Prostate gland (tissue), 2 donors: ENCODE measurements at regions not wholly inside any gene's neighbourhood (a gene's known extent, or its start where the extent isn't known, plus 50 kb on each side); places are given as distances from the start of the nearest gene placed in this dataset.

Experiments used
- DNase-seq: peaks from one replicate; pipeline ENCODE4 v3.0.0-alpha.2; 2019; ENCODE audit warnings: low spot score
- H3K27ac ChIP-seq, 2 donors: fragments of 200-600 bp; sonication (generic); 2 replicates each; pipeline ENCODE4 v1.5.1; 2017 to 2019
- H3K27me3 ChIP-seq: fragments of 200-600 bp; sonication (generic); replicated peaks from 2 replicates; pipeline ENCODE4 v1.5.1; 2019; ENCODE audit not compliant: insufficient read depth
- H3K36me3 ChIP-seq, 2 donors: fragments of 200-600 bp; sonication (generic); 1 replicate in 1 of 2; 2 replicates in 1 of 2; pipeline versions ENCODE4 v1.5.1 to v1.8.1; 2017 to 2019
- H3K4me1 ChIP-seq: fragments of 200-600 bp; sonication (generic); replicated peaks from 2 replicates; pipeline ENCODE4 v1.5.1; 2019
- H3K4me3 ChIP-seq, 2 donors: fragments of 200-600 bp; sonication (generic); 2 replicates each; pipeline ENCODE4 v1.5.1; 2017 to 2019
- H3K9me3 ChIP-seq: fragments of 200-600 bp; sonication (generic); 2 replicates; pipeline ENCODE4 v1.5.1; 2017
- POLR2A ChIP-seq: fragments of 450-650 bp; IDR thresholded peaks from one replicate; pipeline ENCODE4 v1.6.1; 2016; ENCODE audit warnings: antibody characterized with exemption, mild to moderate bottlenecking
- POLR2AphosphoS5 ChIP-seq: sonication (generic); formaldehyde crosslinking; IDR thresholded peaks from one replicate; pipeline ENCODE4 v1.6.1; 2017; ENCODE audit warnings: antibody characterized with exemption
- WGBS: methylation state at CpG from one replicate; pipeline ENCODE4 v1.1.5; 2018; 5-methylcytosine and 5-hydroxymethylcytosine counted together
- intact Hi-C: fragments of 100-400 bp; cut with DNase I; formaldehyde crosslinking; loops from one replicate; pipeline ENCODE4 v1.14.2; 2022
- TF ChIP-seq, protein P1 (sequence below), 4 experiments: fragments of 200-600 bp in 2 of 4; fragments of 450-650 bp in 2 of 4; sonication (generic) in 2 of 4; IDR thresholded peaks; 1 replicate in 3 of 4; 2 replicates in 1 of 4; pipeline ENCODE4 v1.5.1; 2016 to 2019; ENCODE audit warnings: antibody characterized with exemption in 4 of 4, mild to moderate bottlenecking in 2 of 4, moderate library complexity in 2 of 4

DNA sequence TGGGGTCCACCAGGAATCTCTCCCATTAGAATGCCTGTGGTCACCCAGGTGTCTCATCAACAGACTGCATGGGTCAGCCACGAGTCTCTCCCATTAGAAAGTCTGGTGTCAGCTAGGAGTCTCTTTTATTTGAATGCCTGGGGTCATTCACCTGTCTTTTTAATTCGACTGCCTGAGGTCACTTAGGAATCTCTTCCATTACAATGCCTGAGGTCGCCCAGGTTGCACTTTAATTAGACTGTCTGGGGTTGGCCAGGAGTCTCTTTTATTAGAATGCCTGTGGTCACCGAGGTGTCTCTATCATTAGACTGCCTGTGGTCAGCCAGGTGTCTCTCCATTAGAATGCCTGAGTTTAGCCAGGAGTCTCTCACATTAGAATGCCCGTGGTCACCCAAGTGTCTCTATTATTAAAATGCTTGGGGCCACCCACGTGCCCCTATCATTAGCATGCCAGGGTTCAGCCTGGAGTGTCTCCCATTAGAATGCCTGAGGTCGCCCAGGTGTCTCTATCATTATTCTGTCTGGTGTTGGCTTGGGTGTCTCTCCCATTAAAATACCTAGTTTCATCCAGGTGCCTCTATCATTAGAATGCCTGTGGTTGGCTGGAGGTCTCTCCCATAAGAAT is 1474.3 kb downstream of the UQCRFS1 start:
- TF ChIP-seq POLR2A (no peak), POLR2AphosphoS5 (no peak)
- TF ChIP-seq, protein P1, sequence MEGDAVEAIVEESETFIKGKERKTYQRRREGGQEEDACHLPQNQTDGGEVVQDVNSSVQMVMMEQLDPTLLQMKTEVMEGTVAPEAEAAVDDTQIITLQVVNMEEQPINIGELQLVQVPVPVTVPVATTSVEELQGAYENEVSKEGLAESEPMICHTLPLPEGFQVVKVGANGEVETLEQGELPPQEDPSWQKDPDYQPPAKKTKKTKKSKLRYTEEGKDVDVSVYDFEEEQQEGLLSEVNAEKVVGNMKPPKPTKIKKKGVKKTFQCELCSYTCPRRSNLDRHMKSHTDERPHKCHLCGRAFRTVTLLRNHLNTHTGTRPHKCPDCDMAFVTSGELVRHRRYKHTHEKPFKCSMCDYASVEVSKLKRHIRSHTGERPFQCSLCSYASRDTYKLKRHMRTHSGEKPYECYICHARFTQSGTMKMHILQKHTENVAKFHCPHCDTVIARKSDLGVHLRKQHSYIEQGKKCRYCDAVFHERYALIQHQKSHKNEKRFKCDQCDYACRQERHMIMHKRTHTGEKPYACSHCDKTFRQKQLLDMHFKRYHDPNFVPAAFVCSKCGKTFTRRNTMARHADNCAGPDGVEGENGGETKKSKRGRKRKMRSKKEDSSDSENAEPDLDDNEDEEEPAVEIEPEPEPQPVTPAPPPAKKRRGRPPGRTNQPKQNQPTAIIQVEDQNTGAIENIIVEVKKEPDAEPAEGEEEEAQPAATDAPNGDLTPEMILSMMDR (IDR thresholded peaks at IDR 0.05): no peak
- DNase-seq: no peak
- Histone ChIP-seq H3K27me3 (no peaks in the 10 kb centered on the region), H3K4me1 (no peaks in the 10 kb centered on the region), H3K9me3 (no peaks in the 10 kb centered on the region), H3K27ac (no peak overlapping the region), H3K4me3 (no peak overlapping the region), H3K36me3 (no peaks in the 10 kb centered on the region)
- intact Hi-C loops: no loop called here
- 86% methylated on average over 7 of the region's 7 CpGs for WGBS

DNA sequence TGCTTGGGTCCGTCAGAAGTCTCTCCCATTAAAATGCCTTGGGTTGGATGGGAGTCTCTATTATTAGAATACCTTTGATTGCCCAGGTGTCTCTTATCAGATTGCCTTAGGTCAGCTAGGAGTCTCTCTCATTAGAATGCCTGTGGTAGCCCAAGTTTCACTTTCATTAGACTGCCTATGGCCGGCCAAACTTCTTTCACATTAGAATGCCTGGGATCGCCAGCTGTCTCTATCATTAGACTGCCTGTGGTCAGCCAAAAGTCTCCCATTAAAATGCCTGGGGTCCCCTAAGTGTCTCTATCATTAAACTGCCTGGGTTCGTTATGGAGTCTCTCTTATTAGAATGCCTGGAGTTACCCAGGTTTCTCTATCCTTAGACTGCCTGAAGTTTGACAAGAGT is 1476.7 kb downstream of the UQCRFS1 start:
- no peaks in the 10 kb centered on the region for H3K4me1 ChIP-seq
- intact Hi-C loops: no loop called here
- no peak for DNase-seq
- H3K4me3 ChIP-seq: no peak overlapping the region
- no peaks in the 10 kb centered on the region for H3K27me3 ChIP-seq
- H3K27ac ChIP-seq: no peak overlapping the region
- H3K36me3 ChIP-seq: no peaks in the 10 kb centered on the region
- H3K9me3 ChIP-seq: no peaks in the 10 kb centered on the region
- TF ChIP-seq POLR2AphosphoS5: no peak
- no peak for TF ChIP-seq POLR2A
- WGBS: 88% methylated on average over 4 of the region's 4 CpGs

DNA sequence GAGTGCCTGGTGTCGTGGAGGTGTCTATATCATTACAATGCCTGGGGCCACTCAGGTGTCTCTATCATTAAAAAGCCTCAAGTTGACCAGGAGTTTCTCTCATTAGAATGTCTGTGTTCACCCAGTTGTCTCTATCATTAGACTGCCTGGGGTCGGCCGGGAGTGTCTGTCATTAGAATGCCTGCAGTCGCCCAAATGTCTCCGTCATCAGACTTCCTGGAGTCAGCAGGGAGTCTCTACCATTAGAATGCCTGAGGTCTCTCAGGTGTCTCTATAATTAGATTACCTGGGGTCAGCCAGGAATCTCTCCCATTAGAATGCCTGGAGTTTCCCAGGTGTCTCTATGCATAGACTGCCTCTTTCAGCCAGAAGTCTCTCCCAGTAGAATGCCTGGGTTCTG is 1477.6 kb downstream of the UQCRFS1 start:
- Histone ChIP-seq H3K9me3 (no peaks in the 10 kb centered on the region), H3K27ac (no peak overlapping the region), H3K4me3 (no peak overlapping the region), H3K36me3 (no peaks in the 10 kb centered on the region), H3K4me1 (no peaks in the 10 kb centered on the region), H3K27me3 (no peaks in the 10 kb centered on the region)
- DNase-seq: no peak
- WGBS: 98% methylated on average over 5 of the region's 5 CpGs
- intact Hi-C loops: no loop called here
- TF ChIP-seq POLR2AphosphoS5 (no peak), POLR2A (no peak)
- TF ChIP-seq, protein P1 (IDR thresholded peaks at IDR 0.05): no peak

DNA sequence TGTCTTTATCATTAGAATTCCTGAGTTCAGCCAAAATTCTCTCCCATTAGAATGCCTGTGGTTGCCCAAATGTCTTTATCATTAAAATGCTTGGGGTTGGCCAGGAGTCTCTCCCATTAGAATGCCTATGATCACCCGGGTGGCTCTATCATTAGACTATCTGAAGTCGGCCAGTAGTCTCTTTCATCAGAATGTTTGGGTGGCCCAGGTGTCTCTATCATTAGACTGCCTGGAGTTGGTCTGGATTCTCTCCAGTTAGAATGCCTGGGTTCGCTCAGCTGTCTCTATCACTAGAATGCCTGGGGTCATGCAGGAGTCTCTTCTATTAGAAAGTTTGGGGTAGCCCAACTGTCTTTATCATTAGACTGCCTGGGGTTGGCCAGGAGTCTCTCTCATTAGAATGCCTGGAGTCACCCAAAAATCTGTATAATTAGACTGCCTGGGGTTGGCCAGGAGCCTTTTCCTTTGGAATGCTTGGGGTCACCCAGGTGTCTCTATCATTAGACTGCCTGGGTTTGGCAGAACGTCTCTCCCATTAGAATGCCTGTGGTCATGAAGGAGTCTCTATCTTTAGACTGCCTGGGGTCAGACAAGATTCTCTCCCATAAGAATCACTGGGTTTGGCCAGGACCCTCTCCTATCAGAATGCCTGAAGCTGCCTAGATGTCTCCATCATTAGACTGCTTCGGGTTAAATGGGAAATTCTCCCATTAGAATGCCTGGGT is 1478.3 kb downstream of the UQCRFS1 start:
- TF ChIP-seq, protein P1 (IDR thresholded peaks at IDR 0.05): no peak
- TF ChIP-seq POLR2A (no peak), POLR2AphosphoS5 (no peak)
- Histone ChIP-seq H3K4me3 (no peak overlapping the region), H3K36me3 (no peaks in the 10 kb centered on the region), H3K9me3 (no peaks in the 10 kb centered on the region), H3K4me1 (no peaks in the 10 kb centered on the region), H3K27ac (no peak overlapping the region), H3K27me3 (no peaks in the 10 kb centered on the region)
- intact Hi-C loops: no loop called here
- no peak for DNase-seq
- WGBS: 96% methylated on average over 5 of the region's 5 CpGs

DNA sequence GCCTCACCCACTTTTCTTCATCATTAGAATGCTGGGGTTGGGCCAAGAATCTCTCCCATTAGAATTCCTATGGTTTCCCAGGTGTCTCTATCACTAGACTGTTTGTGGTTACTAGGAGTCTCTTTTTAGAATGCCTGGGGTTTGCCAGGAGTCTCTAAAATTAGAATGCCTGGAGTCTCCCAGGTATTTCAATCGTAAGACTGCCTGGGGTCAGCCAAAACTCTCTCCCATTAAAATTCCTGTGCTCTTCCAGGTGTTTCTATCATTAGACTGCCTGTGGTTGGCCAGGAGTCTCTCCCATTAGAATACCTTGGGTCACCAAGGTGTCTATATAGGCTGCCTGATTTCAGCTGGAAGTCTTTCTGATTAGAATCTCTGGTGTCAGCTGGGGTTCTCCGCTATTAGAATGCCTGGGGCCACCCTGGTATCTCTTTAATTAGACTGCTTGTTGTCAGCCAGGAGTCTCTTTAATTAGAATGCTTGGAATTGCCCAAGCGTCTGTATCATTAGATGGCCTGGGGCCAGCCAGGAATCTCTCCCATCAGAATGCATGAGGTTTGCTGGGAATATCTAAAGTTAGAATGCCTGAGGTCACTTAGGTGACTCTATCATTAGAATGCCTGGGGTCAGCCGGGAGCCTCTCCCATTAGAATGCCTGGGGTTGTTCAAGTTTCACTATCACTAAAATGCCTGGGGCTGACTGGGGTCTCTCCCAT is 1479.2 kb downstream of the UQCRFS1 start:
- H3K4me3 ChIP-seq: no peak overlapping the region
- intact Hi-C loops: no loop called here
- TF ChIP-seq POLR2A (no peak), POLR2AphosphoS5 (no peak)
- TF ChIP-seq, protein P1 (IDR thresholded peaks at IDR 0.05): no peak
- no peak for DNase-seq
- no peaks in the 10 kb centered on the region for H3K27me3 ChIP-seq
- WGBS: 93% methylated on average over 4 of the region's 4 CpGs
- no peaks in the 10 kb centered on the region for H3K9me3 ChIP-seq
- no peak overlapping the region for H3K27ac ChIP-seq
- no peaks in the 10 kb centered on the region for H3K36me3 ChIP-seq
- H3K4me1 ChIP-seq: no peaks in the 10 kb centered on the region
